Spleen (tissue), 7 donors: ENCODE measurements at regions not wholly inside any gene's neighbourhood (a gene's known extent, or its start where the extent isn't known, plus 50 kb on each side); places are given as distances from the start of the nearest gene placed in this dataset.

ENCODE experiments used
- POLR2AphosphoS5 ChIP-seq, 3 donors: sonication (generic); formaldehyde crosslinking; IDR thresholded peaks; one replicate each; pipeline ENCODE4 v1.5.1; 2017; ENCODE audit warnings: antibody characterized with exemption in 3 of 3
- TF ChIP-seq, protein P1 (sequence below), 11 experiments: fragments of 200-600 bp in 7 of 11; fragments of 450-650 bp in 4 of 11; sonication (generic) in 4 of 11; IDR thresholded peaks in 8 of 11; conservative IDR thresholded peaks in 3 of 11; 1 replicate in 7 of 11; 2 replicates in 4 of 11; pipeline versions ENCODE4 v1.4.0 to v1.8.0; 2016 to 2021; ENCODE audit warnings: antibody characterized with exemption in 11 of 11, inconsistent platforms in 4 of 11, mild to moderate bottlenecking in 1 of 11
- donor health status: DM: no; HTN: no; CAD: no; lungs with moderate emphysema.
- donor health status: DM: no; HTN: no; CAD: no.
- donor health status: DM: no; HTN: no; CAD: no.

DNA sequence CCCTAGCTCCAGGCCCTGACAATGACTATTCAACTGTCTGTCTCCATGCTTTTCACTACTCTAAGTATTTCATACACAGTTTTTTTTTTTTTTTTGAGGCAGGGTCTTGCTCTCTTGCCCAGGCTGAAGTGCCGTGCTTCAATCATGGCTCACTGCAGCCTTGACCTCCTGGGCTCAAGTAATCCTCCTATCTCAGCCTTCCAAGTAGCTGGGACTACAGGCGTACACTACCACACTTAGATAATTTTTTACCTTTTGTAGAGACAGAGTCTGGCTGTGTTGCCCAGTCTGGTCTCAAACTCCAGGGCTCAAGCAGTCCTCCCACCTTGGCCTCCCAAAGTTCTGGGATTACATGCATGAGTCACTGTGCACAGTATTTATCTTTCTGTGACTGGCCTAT, 815.4 kb downstream of the DACH1 start:
- TF ChIP-seq, protein P1, sequence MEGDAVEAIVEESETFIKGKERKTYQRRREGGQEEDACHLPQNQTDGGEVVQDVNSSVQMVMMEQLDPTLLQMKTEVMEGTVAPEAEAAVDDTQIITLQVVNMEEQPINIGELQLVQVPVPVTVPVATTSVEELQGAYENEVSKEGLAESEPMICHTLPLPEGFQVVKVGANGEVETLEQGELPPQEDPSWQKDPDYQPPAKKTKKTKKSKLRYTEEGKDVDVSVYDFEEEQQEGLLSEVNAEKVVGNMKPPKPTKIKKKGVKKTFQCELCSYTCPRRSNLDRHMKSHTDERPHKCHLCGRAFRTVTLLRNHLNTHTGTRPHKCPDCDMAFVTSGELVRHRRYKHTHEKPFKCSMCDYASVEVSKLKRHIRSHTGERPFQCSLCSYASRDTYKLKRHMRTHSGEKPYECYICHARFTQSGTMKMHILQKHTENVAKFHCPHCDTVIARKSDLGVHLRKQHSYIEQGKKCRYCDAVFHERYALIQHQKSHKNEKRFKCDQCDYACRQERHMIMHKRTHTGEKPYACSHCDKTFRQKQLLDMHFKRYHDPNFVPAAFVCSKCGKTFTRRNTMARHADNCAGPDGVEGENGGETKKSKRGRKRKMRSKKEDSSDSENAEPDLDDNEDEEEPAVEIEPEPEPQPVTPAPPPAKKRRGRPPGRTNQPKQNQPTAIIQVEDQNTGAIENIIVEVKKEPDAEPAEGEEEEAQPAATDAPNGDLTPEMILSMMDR (IDR thresholded peaks at IDR 0.05 in 8 of 11, conservative IDR thresholded peaks at IDR 0.05 in 3 of 11), result no peak
- TF ChIP-seq POLR2AphosphoS5 (IDR thresholded peaks at IDR 0.05), result no peak
